Endothelial cell of hepatic sinusoid (primary cell): ENCODE measurements at regions not wholly inside any gene's neighbourhood (a gene's known extent, or its start where the extent isn't known, plus 50 kb on each side); places are given as distances from the start of the nearest gene placed in this dataset.

Experiments
- in situ Hi-C: cut with HindIII; loops from 2 replicates; pipeline ENCODE4 v1.10.0; 2017; ENCODE audit warnings: low sequenced_read_pairs

- in situ Hi-C loops: loop anchor here (5.0 kb wide), 1 partner anchor 43 kb away; no protein-coding TSS in a partner anchor
Observed at GRCh38 chr1:175830500-175830899, 87.1 kb upstream of the TNR start.

- in situ Hi-C loops: loop anchor here (5.0 kb wide), 1 partner anchor 43 kb away; no protein-coding TSS in a partner anchor
Observed at GRCh38 chr1:175829845-175830244, 86.5 kb upstream of the TNR start.

- in situ Hi-C loops: no loop called here
Observed at GRCh38 chr1:175826705-175827104, 83.3 kb upstream of the TNR start.

GRCh38 chr1:175824079-175824478 is 80.7 kb upstream of the TNR start:
- in situ Hi-C loops: no loop called here

GRCh38 chr1:175823406-175823805 is 80.0 kb upstream of the TNR start:
- in situ Hi-C loops: no loop called here

GRCh38 chr1:175822580-175822979 is 79.2 kb upstream of the TNR start:
- in situ Hi-C loops: no loop called here

- in situ Hi-C loops: no loop called here
Observed at GRCh38 chr1:175820456-175821025, 77.1 kb upstream of the TNR start.

GRCh38 chr1:175818929-175819328 is 75.5 kb upstream of the TNR start:
- in situ Hi-C loops: no loop called here

GRCh38 chr1:175817445-175817844 is 74.0 kb upstream of the TNR start:
- in situ Hi-C loops: no loop called here

- in situ Hi-C loops: no loop called here
Observed at GRCh38 chr1:175814885-175815284, 71.5 kb upstream of the TNR start.

- in situ Hi-C loops: no loop called here
Observed at GRCh38 chr1:175812936-175813335, 69.5 kb upstream of the TNR start.

GRCh38 chr1:175810305-175810704 is 66.9 kb upstream of the TNR start:
- in situ Hi-C loops: no loop called here

- in situ Hi-C loops: loop anchor here (5.0 kb wide), 1 partner anchor 77 kb away; no protein-coding TSS in a partner anchor
Observed at GRCh38 chr1:175808999-175809398, 65.6 kb upstream of the TNR start.

- in situ Hi-C loops: loop anchor here (5.0 kb wide), 1 partner anchor 76 kb away; no protein-coding TSS in a partner anchor
Observed at GRCh38 chr1:175808573-175808972, 65.2 kb upstream of the TNR start.

GRCh38 chr1:175804561-175804960 is 61.2 kb upstream of the TNR start:
- in situ Hi-C loops: no loop called here

- in situ Hi-C loops: no loop called here
Observed at GRCh38 chr1:175803413-175803812, 60.0 kb upstream of the TNR start.

- in situ Hi-C loops: no loop called here
Observed at GRCh38 chr1:175802407-175803123, 59.2 kb upstream of the TNR start.

- in situ Hi-C loops: no loop called here
Observed at GRCh38 chr1:175801979-175802378, 58.6 kb upstream of the TNR start.

- in situ Hi-C loops: no loop called here
Observed at GRCh38 chr1:175797576-175797975, 54.2 kb upstream of the TNR start.

- in situ Hi-C loops: no loop called here
Observed at GRCh38 chr1:175794586-175794985, 51.2 kb upstream of the TNR start.

- in situ Hi-C loops: no loop called here
Observed at GRCh38 chr1:175793617-175794016, 50.2 kb upstream of the TNR start.
